HCT116 (cell line): ENCODE measurements at regions not wholly inside any gene's neighbourhood (a gene's known extent, or its start where the extent isn't known, plus 50 kb on each side); places are given as distances from the start of the nearest gene placed in this dataset.
"Not testable (repeated sequence)": the region's sequence is repeated elsewhere in the genome, so short reads cannot be mapped to it uniquely, and the experiment has no call there.

Experiments used
- POLR2A ChIP-seq: IDR thresholded peaks from 2 replicates; pipeline ENCODE4 v1.7.0; 2011; ENCODE audit warnings: borderline replicate concordance; ENCODE audit not compliant: insufficient read depth, insufficient read length; ENCODE audit errors: extremely low read depth
- POLR2AphosphoS5 ChIP-seq: IDR thresholded peaks from 2 replicates; pipeline ENCODE4 v1.6.1; 2011; ENCODE audit warnings: mild to moderate bottlenecking, low read depth, low read length, moderate library complexity
- RAD21 ChIP-seq: IDR thresholded peaks from 2 replicates; pipeline ENCODE4 v1.6.1; 2012; ENCODE audit warnings: low read depth, mild to moderate bottlenecking
- SP1 ChIP-seq: IDR thresholded peaks from 2 replicates; pipeline ENCODE4 v1.6.1; 2012; ENCODE audit warnings: low read depth
- TF ChIP-seq, protein P1 (sequence below), 3 experiments: fragments of 200-600 bp in 1 of 3; sonication (generic) in 1 of 3; IDR thresholded peaks in 2 of 3; conservative IDR thresholded peaks in 1 of 3; 2 replicates each; pipeline ENCODE4 v1.5.1; 2012 to 2017; ENCODE audit warnings: low read depth in 2 of 3, low read length in 2 of 3, antibody characterized with exemption in 1 of 3, borderline replicate concordance in 1 of 3, control low read depth in 1 of 3, mild to moderate bottlenecking in 1 of 3, mixed read lengths in 1 of 3, mixed run types in 1 of 3, moderate library complexity in 1 of 3; ENCODE audit not compliant: insufficient read depth in 1 of 3
- TF ChIP-seq, protein P2 (sequence below): IDR thresholded peaks from 2 replicates; pipeline ENCODE4 v1.6.1; 2011; ENCODE audit warnings: mild to moderate bottlenecking, low read length, moderate library complexity; ENCODE audit not compliant: insufficient replicate concordance; ENCODE audit errors: extremely low read depth
- TF ChIP-seq, protein P3 (sequence below): IDR thresholded peaks from 2 replicates; pipeline ENCODE4 v1.6.1; 2012

DNA sequence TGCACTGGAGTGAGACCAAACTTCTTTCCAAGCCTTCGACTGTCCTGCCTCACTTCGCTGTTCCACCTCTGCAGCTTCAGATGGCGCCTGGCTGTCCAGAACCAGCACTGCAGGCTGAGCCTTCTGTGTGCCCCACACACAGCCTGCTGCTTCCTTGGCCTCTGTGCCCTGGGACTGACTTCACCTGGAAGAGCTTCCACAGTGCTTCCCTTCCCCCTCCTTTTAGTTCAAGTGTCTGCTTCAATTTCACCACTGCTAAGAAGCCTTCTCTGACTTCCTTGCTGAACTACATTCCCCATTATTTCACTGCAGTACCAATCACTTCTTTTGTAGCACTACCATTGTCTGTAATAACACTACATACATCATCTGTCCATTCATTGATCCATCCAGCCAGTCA, 315.1 kb upstream of the CHRNA7 start:
- TF ChIP-seq, protein P1, sequence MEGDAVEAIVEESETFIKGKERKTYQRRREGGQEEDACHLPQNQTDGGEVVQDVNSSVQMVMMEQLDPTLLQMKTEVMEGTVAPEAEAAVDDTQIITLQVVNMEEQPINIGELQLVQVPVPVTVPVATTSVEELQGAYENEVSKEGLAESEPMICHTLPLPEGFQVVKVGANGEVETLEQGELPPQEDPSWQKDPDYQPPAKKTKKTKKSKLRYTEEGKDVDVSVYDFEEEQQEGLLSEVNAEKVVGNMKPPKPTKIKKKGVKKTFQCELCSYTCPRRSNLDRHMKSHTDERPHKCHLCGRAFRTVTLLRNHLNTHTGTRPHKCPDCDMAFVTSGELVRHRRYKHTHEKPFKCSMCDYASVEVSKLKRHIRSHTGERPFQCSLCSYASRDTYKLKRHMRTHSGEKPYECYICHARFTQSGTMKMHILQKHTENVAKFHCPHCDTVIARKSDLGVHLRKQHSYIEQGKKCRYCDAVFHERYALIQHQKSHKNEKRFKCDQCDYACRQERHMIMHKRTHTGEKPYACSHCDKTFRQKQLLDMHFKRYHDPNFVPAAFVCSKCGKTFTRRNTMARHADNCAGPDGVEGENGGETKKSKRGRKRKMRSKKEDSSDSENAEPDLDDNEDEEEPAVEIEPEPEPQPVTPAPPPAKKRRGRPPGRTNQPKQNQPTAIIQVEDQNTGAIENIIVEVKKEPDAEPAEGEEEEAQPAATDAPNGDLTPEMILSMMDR (IDR thresholded peaks at IDR 0.05 in 2 of 3, conservative IDR thresholded peaks at IDR 0.05 in 1 of 3; ENCODE audit: borderline replicate concordance in 1 of 3, insufficient read depth in 1 of 3, low read depth in 2 of 3, low read length in 2 of 3) = not testable (repeated sequence)
- TF ChIP-seq, protein P2, sequence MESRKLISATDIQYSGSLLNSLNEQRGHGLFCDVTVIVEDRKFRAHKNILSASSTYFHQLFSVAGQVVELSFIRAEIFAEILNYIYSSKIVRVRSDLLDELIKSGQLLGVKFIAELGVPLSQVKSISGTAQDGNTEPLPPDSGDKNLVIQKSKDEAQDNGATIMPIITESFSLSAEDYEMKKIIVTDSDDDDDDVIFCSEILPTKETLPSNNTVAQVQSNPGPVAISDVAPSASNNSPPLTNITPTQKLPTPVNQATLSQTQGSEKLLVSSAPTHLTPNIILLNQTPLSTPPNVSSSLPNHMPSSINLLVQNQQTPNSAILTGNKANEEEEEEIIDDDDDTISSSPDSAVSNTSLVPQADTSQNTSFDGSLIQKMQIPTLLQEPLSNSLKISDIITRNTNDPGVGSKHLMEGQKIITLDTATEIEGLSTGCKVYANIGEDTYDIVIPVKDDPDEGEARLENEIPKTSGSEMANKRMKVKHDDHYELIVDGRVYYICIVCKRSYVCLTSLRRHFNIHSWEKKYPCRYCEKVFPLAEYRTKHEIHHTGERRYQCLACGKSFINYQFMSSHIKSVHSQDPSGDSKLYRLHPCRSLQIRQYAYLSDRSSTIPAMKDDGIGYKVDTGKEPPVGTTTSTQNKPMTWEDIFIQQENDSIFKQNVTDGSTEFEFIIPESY = not testable (repeated sequence)
- TF ChIP-seq POLR2A, POLR2AphosphoS5, RAD21, SP1: not testable (repeated sequence)
- TF ChIP-seq, protein P3, sequence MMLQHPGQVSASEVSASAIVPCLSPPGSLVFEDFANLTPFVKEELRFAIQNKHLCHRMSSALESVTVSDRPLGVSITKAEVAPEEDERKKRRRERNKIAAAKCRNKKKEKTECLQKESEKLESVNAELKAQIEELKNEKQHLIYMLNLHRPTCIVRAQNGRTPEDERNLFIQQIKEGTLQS = not testable (repeated sequence)
